Liver (tissue), 8 donors: ENCODE measurements at regions not wholly inside any gene's neighbourhood (a gene's known extent, or its start where the extent isn't known, plus 50 kb on each side); places are given as distances from the start of the nearest gene placed in this dataset.

Source experiments
- DNase-seq: peaks from one replicate; pipeline ENCODE4 v3.0.0-alpha.2; 2017; ENCODE audit warnings: low spot score
- H3K27ac ChIP-seq, 2 donors: one replicate each; pipeline ENCODE4 v1.7.0; 2013; ENCODE audit warnings: inconsistent platforms in 2 of 2, low read length in 2 of 2, control low read depth in 1 of 2, low read depth in 1 of 2, mild to moderate bottlenecking in 1 of 2
- H3K27me3 ChIP-seq, 4 donors: one replicate each; pipeline versions ENCODE4 v1.6.1 to v1.7.0; 2013; ENCODE audit warnings: low read length in 3 of 4, inconsistent platforms in 1 of 4, mild to moderate bottlenecking in 1 of 4, moderate library complexity in 1 of 4; ENCODE audit not compliant: control insufficient read depth in 4 of 4, insufficient read depth in 4 of 4
- H3K36me3 ChIP-seq, 4 donors: one replicate each; pipeline versions ENCODE4 v1.6.1 to v1.7.0; 2013; ENCODE audit warnings: low read length in 3 of 4, mild to moderate bottlenecking in 3 of 4, low read depth in 1 of 4, moderate library complexity in 1 of 4; ENCODE audit not compliant: control insufficient read depth in 4 of 4, insufficient read depth in 3 of 4
- H3K4me1 ChIP-seq, 4 donors: one replicate each; pipeline versions ENCODE4 v1.6.1 to v1.7.0; 2013; ENCODE audit warnings: low read length in 3 of 4, mild to moderate bottlenecking in 3 of 4, moderate library complexity in 1 of 4; ENCODE audit not compliant: control insufficient read depth in 4 of 4, insufficient read depth in 4 of 4
- H3K4me3 ChIP-seq, 3 donors: one replicate each; pipeline versions ENCODE4 v1.6.1 to v1.7.0; 2013; ENCODE audit warnings: low read length in 3 of 3, control low read depth in 1 of 3, low read depth in 1 of 3, mild to moderate bottlenecking in 1 of 3
- H3K9ac ChIP-seq, 2 donors: one replicate each; pipeline ENCODE4 v1.7.0; 2013; ENCODE audit warnings: low read length in 2 of 2, mild to moderate bottlenecking in 2 of 2, moderate library complexity in 2 of 2, control low read depth in 1 of 2, low read depth in 1 of 2
- H3K9me3 ChIP-seq, 4 donors: one replicate each; pipeline versions ENCODE4 v1.6.1 to v1.7.0; 2013; ENCODE audit warnings: low read length in 3 of 4; ENCODE audit not compliant: control insufficient read depth in 4 of 4
- EGR1 ChIP-seq, 2 donors: IDR thresholded peaks; 2 replicates each; pipeline ENCODE4 v1.6.1; 2016 to 2018; ENCODE audit warnings: antibody characterized with exemption in 2 of 2, low read depth in 2 of 2
- FOXA1 ChIP-seq: IDR thresholded peaks from 2 replicates; pipeline ENCODE4 v1.6.1; 2016; ENCODE audit warnings: antibody characterized with exemption
- FOXA2 ChIP-seq: IDR thresholded peaks from 2 replicates; pipeline ENCODE4 v1.6.1; 2016; ENCODE audit warnings: antibody characterized with exemption
- GABPA ChIP-seq, 2 donors: IDR thresholded peaks in 1 of 2; conservative IDR thresholded peaks in 1 of 2; 2 replicates each; pipeline ENCODE4 v1.6.1; 2016; ENCODE audit warnings: antibody characterized with exemption in 2 of 2, mild to moderate bottlenecking in 1 of 2, moderate library complexity in 1 of 2
- HNF4A ChIP-seq, 2 donors: conservative IDR thresholded peaks; 2 replicates each; pipeline ENCODE4 v1.6.1; 2016; ENCODE audit warnings: antibody characterized with exemption in 2 of 2, mild to moderate bottlenecking in 2 of 2
- HNF4G ChIP-seq: IDR thresholded peaks from 2 replicates; pipeline ENCODE4 v1.6.1; 2016; ENCODE audit warnings: antibody characterized with exemption
- JUND ChIP-seq, 2 donors: IDR thresholded peaks; 2 replicates each; pipeline ENCODE4 v1.6.1; 2016; ENCODE audit warnings: antibody characterized with exemption in 2 of 2
- NR2F2 ChIP-seq: IDR thresholded peaks from 2 replicates; pipeline ENCODE4 v1.6.1; 2016; ENCODE audit warnings: antibody characterized with exemption
- RAD21 ChIP-seq, 2 donors: IDR thresholded peaks; 2 replicates each; pipeline ENCODE4 v1.6.1; 2016; ENCODE audit warnings: antibody characterized with exemption in 2 of 2, mild to moderate bottlenecking in 2 of 2
- RXRA ChIP-seq, 2 donors: IDR thresholded peaks; 2 replicates each; pipeline ENCODE4 v1.6.1; 2017 to 2018; ENCODE audit warnings: antibody characterized with exemption in 2 of 2, mild to moderate bottlenecking in 1 of 2
- SP1 ChIP-seq: IDR thresholded peaks from 2 replicates; pipeline ENCODE4 v1.6.1; 2018; ENCODE audit warnings: antibody characterized with exemption, mild to moderate bottlenecking
- TAF1 ChIP-seq: conservative IDR thresholded peaks from 2 replicates; pipeline ENCODE4 v1.6.1; 2016; ENCODE audit warnings: antibody characterized with exemption, mild to moderate bottlenecking
- YY1 ChIP-seq: IDR thresholded peaks from 2 replicates; pipeline ENCODE4 v1.6.1; 2016; ENCODE audit warnings: antibody characterized with exemption, mild to moderate bottlenecking
- WGBS: extraction: QIAGEN DNeasy Blood & Tissue Kit; methylation state at CpG from one replicate; pipeline ENCODE4 v1.1.7; 2013; 5-methylcytosine and 5-hydroxymethylcytosine counted together
- TF ChIP-seq, protein P1 (sequence below): IDR thresholded peaks from 2 replicates; pipeline ENCODE4 v1.6.1; 2016; ENCODE audit warnings: antibody characterized with exemption
- TF ChIP-seq, protein P2 (sequence below): fragments of 150-350 bp; IDR thresholded peaks from 2 replicates; pipeline ENCODE4 v1.5.1; 2017; ENCODE audit warnings: improper control_type of control experiment, low read depth, low read length; ENCODE audit not compliant: missing input control
- TF ChIP-seq, protein P3 (sequence below): IDR thresholded peaks from 2 replicates; pipeline ENCODE4 v1.6.1; 2016; ENCODE audit warnings: antibody characterized with exemption, mild to moderate bottlenecking
- donor health status: healthy.
- donor health status: healthy.
- donor health status: healthy.
- donor health status: healthy.
- donor health status: healthy.

DNA sequence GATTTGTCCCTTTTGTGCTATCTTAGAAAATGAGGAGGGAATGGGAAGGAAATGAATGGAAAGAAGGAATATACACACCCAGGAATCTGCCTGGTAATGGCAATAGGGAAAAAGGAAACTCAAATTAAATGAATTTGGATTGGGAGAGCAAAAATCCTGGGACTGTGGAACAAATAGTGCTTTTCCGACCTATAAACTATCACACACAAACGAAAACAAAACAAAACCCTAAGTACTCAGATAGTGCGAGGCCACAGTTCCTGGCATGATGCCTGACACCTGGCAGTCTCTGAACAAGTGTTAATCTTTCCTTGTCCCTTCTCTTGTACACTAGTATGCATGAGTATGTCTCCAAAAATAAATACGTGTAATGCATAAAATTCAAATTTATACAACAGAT, 319.8 kb upstream of the SPAG17 start (continued):
- TF ChIP-seq, protein P1, sequence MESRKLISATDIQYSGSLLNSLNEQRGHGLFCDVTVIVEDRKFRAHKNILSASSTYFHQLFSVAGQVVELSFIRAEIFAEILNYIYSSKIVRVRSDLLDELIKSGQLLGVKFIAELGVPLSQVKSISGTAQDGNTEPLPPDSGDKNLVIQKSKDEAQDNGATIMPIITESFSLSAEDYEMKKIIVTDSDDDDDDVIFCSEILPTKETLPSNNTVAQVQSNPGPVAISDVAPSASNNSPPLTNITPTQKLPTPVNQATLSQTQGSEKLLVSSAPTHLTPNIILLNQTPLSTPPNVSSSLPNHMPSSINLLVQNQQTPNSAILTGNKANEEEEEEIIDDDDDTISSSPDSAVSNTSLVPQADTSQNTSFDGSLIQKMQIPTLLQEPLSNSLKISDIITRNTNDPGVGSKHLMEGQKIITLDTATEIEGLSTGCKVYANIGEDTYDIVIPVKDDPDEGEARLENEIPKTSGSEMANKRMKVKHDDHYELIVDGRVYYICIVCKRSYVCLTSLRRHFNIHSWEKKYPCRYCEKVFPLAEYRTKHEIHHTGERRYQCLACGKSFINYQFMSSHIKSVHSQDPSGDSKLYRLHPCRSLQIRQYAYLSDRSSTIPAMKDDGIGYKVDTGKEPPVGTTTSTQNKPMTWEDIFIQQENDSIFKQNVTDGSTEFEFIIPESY, result no peak
- no peak for TF ChIP-seq HNF4A (conservative IDR thresholded peaks at IDR 0.05)

DNA sequence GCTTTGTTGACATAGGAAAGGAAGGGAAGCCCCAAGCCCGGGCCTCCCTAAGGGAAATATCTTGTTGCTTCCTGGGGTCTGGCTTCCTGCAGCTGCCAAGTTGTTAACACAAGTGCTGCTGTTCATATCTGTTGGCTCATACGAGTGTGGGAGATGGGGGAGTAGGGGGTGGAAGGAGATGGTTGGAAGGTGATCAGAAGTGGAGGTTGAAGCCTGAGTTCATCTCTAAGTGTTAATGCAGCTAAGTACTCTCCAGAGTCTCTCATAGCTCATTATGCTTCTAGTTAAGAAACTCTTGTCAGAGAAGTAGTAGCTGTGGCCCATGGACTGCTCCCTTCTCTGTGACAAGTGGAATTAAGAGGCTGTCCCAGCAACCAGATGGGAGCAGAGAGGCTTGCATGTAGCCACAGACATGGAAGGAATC, 319.2 kb upstream of the SPAG17 start:
- Histone ChIP-seq H3K27me3 (no peaks in the 10 kb centered on the region), H3K9me3 (no peaks in the 10 kb centered on the region), H3K9ac (no peak overlapping the region), H3K4me1 (no peaks in the 10 kb centered on the region), H3K27ac (no peak overlapping the region), H3K4me3 (no peak overlapping the region), H3K36me3 (no peaks in the 10 kb centered on the region)
- no peak for DNase-seq
- 11% methylated on average over 2 of the region's 2 CpGs for WGBS
- TF ChIP-seq FOXA2 (no peak), JUND (IDR thresholded peaks at IDR 0.05) (no peak), TAF1 (no peak), FOXA1 (no peak), SP1 (no peak)
- TF ChIP-seq, protein P2, sequence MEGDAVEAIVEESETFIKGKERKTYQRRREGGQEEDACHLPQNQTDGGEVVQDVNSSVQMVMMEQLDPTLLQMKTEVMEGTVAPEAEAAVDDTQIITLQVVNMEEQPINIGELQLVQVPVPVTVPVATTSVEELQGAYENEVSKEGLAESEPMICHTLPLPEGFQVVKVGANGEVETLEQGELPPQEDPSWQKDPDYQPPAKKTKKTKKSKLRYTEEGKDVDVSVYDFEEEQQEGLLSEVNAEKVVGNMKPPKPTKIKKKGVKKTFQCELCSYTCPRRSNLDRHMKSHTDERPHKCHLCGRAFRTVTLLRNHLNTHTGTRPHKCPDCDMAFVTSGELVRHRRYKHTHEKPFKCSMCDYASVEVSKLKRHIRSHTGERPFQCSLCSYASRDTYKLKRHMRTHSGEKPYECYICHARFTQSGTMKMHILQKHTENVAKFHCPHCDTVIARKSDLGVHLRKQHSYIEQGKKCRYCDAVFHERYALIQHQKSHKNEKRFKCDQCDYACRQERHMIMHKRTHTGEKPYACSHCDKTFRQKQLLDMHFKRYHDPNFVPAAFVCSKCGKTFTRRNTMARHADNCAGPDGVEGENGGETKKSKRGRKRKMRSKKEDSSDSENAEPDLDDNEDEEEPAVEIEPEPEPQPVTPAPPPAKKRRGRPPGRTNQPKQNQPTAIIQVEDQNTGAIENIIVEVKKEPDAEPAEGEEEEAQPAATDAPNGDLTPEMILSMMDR, result no peak

DNA sequence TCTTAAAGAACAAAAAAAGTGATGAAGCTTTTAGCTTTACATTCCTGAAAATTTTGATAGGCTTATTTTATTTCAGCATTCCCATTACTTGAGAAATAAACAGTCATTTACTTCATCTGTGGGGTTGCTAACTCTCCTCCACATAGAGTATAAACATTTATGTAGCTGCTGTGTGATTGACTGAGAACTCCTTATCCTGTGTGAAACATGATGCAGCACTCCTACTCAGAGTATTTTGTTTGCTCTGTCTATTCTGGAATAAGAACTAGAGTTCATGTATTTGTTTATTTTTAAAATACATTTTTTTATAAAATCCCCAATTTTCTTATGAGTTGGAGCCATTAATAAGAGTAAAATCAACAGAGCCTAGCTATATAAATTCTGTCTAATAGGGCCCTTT, 318.7 kb upstream of the SPAG17 start:
- H3K4me1 ChIP-seq, result no peaks in the 10 kb centered on the region
- H3K27me3 ChIP-seq, result no peaks in the 10 kb centered on the region
- TF ChIP-seq FOXA2 (no peak), GABPA (IDR thresholded peaks at IDR 0.05 in 1 of 2, conservative IDR thresholded peaks at IDR 0.05 in 1 of 2) (no peak), HNF4G (no peak), SP1 (no peak), RAD21 (IDR thresholded peaks at IDR 0.05) (no peak), EGR1 (IDR thresholded peaks at IDR 0.05; ENCODE audit: low read depth in 2 of 2) (no peak), YY1 (no peak), NR2F2 (no peak), RXRA (IDR thresholded peaks at IDR 0.05) (no peak)
- TF ChIP-seq, protein P1, result no peak
- TF ChIP-seq, protein P3, sequence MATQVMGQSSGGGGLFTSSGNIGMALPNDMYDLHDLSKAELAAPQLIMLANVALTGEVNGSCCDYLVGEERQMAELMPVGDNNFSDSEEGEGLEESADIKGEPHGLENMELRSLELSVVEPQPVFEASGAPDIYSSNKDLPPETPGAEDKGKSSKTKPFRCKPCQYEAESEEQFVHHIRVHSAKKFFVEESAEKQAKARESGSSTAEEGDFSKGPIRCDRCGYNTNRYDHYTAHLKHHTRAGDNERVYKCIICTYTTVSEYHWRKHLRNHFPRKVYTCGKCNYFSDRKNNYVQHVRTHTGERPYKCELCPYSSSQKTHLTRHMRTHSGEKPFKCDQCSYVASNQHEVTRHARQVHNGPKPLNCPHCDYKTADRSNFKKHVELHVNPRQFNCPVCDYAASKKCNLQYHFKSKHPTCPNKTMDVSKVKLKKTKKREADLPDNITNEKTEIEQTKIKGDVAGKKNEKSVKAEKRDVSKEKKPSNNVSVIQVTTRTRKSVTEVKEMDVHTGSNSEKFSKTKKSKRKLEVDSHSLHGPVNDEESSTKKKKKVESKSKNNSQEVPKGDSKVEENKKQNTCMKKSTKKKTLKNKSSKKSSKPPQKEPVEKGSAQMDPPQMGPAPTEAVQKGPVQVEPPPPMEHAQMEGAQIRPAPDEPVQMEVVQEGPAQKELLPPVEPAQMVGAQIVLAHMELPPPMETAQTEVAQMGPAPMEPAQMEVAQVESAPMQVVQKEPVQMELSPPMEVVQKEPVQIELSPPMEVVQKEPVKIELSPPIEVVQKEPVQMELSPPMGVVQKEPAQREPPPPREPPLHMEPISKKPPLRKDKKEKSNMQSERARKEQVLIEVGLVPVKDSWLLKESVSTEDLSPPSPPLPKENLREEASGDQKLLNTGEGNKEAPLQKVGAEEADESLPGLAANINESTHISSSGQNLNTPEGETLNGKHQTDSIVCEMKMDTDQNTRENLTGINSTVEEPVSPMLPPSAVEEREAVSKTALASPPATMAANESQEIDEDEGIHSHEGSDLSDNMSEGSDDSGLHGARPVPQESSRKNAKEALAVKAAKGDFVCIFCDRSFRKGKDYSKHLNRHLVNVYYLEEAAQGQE, result no peak
- DNase-seq, result no peak
- no peaks in the 10 kb centered on the region for H3K9me3 ChIP-seq
- H3K36me3 ChIP-seq, result no peaks in the 10 kb centered on the region
- no peak overlapping the region for H3K4me3 ChIP-seq
- no peak overlapping the region for H3K9ac ChIP-seq
- H3K27ac ChIP-seq, result no peak overlapping the region
